HG02973 (cell line): ENCODE measurements at regions not wholly inside any gene's neighbourhood (a gene's known extent, or its start where the extent isn't known, plus 50 kb on each side); places are given as distances from the start of the nearest gene placed in this dataset.

Experiments
- ATAC-seq: cut with Tn5 transposase; IDR thresholded peaks from one replicate; pipeline ENCODE4 v1.9.1; 2021; ENCODE audit warnings: moderate library complexity; ENCODE audit not compliant: unreplicated experiment

DNA sequence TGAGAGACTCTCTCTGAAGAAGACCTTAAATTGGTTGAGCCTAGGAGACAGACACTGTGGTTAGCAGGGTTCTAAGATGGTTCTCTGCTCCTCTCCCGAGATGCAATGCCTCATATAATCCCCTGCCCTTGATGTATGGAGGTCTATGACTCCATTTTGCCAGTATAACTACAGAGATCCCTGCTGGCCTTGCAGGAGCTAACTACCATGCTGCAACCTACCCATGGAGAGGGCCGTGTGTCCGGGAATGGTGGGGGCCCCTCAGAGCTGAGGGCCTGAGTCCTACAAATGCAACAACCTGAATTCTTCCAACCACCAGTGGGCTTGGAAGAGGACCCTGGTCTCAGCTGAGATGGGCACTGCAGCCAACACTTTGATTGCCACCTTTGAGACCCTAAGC, 388.0 kb downstream of the SETD4 start:
- ATAC-seq, result no peak

DNA sequence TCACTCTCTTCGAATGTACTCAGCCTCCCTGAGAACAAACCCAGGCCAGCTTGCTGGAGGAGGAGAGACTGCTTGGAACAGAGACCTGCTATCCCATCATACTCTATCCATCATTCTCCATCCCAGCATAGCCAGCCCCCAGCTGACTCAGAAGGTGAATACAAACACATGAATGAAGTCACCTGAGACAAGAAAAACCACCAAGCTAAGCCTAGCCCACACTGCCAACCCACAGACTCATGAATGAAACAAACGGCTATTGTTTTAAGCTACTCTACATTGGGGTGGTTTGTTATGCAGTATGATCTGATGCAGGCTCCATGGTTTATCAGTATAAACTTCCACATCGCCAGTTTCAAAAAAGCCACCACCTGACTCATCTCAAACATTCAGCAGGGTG, 395.6 kb downstream of the SETD4 start:
- no peak for ATAC-seq

DNA sequence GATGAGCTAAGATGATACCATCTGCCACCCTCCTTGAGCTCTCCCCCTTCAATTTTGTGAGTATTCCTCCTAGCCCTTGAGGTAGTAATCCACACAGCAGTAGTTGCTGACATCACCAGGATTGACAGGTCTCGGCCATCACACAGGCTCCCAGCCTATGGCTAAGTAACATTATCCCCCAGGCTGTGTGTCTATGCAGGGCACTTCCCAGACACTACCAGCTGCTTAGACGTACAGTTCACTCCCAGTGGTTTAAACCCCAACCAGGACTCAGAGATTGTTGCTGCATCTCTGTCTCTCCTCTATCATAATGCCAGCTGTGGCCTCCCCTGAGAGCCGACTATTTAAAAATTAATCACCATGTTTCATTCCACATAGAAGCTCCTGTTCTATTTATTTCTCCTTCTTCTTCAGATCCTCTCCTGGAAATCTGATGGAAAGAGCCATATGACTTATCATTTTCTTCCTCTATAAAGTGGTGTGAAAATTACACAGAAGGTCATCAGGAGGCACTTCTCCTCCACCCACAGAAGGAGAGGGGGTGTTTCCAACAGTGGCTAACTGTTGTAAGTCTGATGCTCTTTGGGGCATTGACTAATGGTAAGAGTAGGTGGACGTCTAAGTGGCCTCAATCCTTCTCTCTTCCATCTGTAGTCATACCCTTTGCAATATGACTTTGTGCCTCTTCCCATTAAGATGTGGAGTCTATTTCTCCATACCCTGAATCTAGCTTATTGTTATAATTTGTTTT, 396.3 kb downstream of the SETD4 start:
- no peak for ATAC-seq

DNA sequence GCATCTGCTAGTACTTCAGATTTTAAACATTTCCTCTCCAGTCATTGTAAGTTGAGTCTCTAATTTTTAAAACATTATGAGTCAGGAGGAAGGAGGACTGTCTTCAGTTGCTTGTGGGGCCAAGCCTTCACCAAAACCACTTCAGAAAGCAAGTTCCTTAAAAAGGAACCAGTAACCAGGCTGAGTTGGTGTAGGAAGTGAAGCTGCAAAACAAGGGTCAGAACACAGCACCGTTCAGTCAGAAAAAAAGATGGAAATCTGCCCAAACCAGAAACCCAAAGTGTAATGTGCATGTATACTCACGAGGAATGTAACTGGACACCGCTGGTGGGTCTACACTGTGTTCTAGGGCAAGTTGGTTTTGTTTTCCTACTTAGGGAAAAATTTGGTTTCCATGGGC, 402.1 kb downstream of the SETD4 start:
- ATAC-seq, result no peak

DNA sequence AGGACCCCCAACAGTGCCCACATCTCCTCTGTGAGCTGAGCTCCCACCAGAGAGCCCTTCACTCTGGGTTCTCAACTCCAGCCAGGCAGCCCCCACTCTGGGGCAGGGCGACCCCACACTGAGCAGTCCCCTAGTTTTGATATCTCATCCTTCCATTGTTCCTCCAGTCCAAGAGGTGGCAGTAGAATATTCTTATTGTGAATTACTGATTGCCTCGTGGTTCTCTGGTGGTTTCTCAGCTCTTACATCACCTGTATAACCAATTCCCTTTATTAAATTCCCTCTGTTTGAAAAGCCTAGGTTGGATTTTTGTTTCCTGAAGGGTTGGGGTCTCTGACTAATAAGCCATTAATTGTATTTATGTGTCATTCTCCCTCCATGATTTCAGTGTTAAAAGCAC, 407.5 kb downstream of the SETD4 start:
- ATAC-seq, result no peak

DNA sequence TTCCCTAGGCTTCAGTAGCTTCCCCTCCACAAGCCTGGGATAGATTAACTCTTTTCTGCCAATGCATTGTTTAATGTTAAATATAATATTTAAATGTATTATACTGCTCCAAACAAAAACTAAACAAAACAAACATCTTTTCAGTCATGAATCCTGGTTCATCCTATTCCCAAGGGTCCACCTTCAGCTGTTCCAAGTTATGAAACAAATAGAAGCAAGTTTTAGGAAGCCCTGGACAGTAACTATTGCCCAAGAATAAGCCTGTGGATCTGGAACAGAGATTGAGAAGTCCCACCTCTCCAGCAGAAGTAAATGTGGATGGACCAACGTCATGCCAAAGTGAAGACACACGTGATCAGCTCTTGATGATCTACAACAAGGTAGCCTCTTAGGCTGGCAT, 408.1 kb downstream of the SETD4 start:
- no peak for ATAC-seq

DNA sequence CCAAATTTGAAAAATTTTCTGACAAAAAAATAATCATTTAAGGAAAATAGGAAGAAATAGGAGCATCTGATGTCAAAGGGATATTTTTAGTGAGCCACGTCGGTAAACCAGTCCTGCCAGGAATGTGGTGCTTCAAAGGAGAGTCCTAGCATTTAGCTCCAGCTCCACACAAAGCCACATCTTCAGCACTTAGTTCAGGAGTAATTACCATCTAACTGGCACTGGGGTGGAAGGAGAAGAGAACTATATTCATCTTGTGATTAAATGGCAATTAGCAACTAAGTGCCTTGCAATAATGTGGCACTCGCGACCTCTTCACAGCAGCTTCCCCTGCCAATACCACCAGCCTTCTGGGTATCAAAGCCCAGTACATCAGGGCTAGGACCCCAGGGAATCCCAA, 409.1 kb downstream of the SETD4 start:
- no peak for ATAC-seq

DNA sequence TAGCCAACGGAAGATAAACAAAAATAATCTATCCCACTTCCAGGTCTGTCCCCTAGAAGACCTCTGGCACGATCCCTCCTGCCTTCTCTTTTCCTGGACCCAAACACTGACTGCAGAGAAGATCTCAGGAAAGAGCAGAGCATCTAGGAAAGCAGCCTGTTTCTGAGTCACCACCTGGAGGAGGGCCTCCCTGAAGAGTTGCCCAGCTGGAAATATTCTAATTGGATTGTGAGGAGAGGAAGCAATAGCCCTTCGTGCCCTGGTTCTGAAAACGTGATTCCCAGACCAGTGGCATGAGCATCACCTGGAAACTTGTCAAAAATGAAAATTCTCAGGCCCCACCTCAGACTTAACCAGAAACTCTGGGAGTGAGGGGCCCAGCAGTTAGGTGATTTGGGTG, 411.1 kb downstream of the SETD4 start:
- no peak for ATAC-seq

DNA sequence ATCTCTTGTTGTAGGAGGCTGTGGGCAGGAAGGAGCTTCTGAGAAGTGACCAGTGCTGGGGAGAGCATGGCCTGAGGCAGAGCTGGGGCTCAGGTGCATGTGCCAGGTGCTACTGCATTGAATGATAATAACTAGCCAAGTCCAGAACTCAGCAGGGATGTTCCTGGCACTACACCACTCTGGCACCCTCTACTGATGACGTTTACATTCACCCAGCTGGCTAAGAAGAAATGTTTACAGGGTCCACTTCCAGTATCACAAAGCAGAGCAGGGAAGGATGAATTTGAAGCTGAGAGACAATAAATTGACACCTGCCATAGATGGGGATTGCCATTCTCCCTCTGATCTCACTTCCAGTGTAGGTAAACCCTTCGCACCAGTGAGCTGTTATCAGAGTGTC, 411.8 kb downstream of the SETD4 start:
- no peak for ATAC-seq

DNA sequence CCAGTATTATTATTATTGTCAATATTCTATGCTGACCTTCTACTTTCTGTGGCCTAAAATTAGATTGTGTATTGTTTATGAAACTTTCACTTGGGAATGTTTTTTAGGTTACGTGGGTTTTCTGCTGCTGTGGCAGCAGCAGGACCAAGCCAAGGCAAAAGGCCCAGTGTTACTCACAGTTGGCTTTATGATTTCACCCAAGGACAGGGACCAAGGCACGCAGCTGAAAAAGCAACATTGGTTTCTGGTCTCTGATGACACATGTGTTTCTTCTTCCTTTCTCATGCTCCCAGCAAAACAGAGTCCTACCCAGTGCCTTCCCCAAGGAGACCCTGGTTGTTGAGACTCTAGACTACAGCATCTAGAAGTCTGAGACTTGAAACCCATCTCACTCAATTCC, 413.7 kb downstream of the SETD4 start:
- no peak for ATAC-seq

DNA sequence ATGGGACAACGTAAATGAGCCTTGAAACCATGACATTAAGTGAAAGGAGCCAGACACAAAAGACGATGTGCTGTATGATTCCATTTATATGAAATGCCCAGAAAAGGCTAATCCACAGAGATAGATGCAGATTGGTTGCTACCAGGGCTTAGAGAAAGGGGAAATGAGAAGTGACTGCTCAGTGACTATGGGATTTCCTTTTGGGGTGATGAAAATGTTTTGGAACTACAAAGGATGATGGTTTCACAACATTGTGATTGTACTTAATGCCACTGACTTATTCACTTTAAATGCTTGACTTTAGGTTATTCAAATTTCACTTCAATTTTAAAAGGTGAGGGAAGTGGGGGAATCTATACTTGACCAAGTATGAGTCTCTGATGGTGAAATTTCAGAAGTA, 414.3 kb downstream of the SETD4 start:
- no peak for ATAC-seq

DNA sequence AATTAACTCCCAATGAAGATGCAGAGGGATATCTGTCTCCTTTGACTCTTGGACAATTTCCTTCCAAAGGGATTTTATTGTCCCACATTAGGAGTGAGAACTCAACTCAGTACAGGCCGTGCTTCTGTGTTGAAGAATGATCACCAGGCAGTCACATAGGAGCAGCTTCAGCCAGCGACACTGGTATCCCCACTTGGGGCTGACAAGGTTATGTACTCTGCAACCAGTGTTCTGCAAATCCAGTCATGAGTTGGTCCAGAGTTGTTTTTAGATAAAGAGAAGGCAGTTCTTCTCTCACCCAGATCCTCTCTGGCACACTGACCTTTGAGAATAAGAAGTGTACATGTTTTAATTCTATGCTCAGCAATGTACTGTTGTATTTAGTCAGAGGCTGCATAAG, 415.8 kb downstream of the SETD4 start:
- ATAC-seq, result no peak

DNA sequence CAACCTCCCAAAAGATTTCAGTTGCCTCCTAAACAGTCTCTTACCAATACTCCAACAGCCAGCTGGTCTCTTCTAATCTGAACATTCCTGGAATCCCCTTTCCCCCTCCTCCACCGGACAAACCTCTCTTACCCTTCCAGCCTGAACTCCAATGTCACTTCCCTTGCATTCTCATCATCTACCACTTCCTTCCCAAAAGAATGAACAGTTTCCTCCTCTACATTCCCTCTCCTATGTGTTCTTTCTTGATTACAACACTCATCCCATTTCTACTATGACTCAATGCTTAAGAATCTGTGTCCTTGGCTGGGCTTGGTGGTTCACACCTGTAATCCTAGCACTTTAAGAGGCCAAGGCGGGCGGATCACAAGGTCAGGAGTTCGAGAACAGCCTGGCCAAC, 417.1 kb downstream of the SETD4 start:
- no peak for ATAC-seq

DNA sequence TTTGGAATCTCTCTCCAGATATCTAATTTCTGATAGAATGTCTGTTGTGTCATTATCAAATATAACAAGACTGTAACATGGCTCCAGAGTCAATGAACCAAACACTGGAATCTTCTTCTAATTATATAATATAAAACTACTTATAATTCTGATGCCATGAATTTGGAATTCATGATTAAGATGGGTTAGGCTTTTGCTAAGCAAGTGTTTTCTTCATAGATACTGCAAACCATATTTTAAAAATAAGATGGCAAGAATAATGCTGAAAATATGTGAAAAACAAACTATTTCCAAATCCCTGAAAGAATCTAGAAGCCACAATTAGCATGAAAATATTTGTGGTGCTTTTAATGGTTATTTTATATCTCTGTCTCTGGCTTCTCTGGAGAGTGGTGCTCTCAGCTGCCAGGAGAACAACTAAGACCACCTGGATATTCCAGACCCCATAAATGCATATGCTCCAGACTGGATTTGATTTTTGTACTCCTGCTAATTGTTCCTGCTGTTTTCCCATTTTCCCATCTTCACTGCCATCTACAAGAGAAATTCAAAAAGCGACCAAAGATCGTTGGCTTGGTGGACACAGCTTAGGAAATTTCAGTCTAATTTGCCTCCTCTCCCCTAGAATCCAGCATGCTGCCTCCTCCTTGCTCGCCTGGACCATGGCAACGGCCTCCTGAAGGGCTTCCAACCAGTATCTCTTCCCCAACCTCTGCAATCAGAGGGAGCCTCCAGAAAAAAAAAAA, 418.9 kb downstream of the SETD4 start:
- no peak for ATAC-seq

DNA sequence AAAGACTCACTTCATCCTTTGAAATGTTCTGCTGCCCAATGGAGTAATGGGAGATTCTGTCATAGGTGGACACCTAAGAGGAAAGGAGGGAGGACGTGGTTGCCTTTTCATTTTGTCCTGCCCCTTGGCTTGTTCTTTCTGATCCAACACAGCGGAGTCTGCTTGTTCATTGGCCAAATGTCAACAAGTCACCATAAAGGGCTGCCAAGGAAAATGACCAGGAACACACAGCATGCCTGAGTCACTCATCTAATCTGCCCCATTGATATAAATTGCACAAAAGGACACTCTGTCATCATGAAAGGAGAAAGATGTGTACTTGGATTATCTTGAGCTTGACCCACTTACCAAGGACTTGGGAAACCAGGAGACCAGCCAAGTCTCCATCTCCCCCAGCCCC, 422.9 kb downstream of the SETD4 start:
- ATAC-seq, result no peak

DNA sequence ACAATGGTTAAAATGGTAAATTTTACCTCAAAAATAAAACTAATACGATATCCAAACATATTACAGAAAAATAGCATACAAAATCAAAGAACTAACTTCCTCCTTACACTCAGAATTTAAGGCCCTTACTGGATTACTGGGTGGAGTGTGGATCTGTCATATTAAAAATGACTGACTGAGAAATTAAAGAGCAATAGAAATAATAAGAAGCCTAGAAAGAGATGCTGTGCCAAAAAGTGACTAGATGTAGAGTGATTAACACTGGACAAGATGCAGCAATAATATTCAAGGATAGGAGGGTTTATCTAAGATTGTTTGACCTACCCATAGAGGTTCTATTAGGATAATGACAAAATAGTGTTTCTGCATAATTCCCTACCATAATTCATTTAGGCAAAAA, 424.3 kb downstream of the SETD4 start:
- ATAC-seq, result no peak

DNA sequence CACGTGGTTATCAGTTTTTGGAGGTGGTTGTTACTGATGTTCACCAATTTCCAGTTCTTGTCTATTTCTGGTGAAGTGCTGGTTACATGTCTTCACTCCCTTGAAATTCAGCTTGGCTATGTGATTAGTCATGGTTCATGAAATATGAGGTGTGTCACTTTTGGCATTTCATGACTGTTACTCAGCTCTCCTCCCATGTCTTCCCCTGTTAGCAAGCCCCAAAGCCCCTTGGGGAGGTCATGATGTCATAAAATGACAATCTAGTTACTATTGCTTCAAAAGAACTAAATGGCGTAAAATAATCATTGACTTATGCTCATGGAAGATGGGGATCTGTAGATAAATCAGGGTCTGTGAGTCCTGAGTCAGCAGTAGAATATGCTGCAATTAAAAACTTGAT, 425.1 kb downstream of the SETD4 start:
- ATAC-seq, result no peak

DNA sequence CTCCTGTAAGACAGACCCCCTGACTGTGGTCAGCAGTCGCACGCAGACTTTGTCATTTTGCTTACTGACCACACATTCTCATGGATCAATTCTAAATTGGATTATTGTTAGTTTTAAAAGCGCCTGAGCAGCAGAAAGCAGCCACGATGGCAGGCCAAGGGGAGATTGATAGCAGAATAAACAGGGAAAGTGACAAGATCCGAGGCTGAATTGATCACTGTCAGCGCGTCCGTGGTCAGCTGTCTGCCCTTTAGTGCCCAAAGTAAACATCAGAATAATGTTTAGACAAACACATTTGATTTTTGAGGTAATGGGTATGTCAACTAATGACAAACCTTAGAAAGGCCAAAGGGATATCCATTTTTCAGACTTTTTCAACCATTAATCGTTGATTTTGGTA, 426.8 kb downstream of the SETD4 start:
- ATAC-seq, result no peak

DNA sequence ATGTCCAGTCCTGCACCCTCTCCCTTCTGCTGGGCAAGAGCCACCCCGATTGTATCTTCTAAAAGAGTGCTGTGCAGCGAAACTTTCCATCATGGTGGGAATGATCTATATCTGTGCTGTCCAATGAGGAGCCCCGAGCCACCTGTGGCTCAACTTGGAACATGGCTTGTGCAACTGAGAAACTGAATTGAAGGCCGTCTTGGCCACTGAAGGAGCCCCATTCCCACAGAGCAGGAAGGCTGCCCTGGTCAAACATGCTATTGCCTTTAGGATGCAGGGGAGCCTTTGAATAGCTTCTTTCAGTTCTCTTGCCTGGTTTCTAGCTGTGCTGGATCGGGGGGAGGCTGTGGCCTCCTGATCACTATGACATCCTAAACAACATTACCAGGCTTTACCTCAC, 427.6 kb downstream of the SETD4 start:
- ATAC-seq, result no peak

DNA sequence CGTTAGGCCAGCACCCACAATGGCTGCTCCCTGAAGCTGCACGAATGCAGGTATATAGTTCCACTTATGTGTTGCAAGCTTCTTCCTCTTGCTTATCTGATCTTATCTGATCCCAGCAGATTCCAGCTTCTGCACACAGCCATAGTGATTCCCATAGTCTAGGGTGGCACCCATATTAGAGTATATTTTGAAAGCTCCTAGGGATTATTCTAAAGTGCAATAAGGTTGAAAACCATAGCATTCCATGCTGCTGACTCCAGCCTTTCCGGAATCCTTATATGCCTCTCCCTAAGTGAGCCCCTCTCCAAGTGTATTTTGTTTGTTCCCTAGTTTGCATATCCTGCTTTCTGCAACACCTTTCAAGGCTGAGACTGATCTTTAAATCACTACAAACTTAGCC, 432.0 kb downstream of the SETD4 start:
- no peak for ATAC-seq

DNA sequence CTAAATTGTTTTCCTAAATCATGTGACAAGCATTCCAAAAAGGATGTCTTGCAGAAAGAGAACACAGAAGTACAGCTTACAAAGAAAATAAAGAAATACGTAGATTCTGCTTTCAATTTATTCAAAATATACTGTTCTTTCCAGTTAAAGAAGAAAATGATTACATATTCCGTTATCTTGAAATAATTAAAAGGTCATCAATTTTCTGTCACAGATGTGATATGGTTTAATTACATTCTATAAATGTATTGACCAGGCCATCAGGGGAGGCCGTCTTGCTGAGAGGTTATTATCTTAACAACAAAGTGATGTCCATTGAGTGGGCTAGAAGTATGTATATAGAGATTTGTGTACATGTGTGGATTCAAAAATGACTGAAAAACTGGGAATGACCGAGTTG, 432.9 kb downstream of the SETD4 start:
- no peak for ATAC-seq

DNA sequence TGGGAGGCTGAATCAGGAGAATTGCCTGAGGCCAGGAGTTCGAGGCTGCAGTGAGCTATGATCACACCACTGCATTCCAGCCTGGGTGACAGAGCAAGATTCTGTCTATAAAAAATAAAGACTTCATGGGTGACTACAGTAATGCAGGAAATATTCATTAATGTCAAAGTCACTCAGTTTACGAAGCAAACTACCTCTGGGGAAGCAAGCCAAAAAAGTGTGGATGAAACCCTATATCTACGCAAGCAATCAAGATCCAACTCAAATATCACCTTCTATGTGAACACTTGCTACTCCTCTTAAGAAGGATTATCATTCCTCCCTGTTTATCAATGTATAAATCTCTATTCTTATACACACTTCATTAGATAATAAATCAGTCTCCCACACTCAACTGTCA, 434.8 kb downstream of the SETD4 start:
- no peak for ATAC-seq

DNA sequence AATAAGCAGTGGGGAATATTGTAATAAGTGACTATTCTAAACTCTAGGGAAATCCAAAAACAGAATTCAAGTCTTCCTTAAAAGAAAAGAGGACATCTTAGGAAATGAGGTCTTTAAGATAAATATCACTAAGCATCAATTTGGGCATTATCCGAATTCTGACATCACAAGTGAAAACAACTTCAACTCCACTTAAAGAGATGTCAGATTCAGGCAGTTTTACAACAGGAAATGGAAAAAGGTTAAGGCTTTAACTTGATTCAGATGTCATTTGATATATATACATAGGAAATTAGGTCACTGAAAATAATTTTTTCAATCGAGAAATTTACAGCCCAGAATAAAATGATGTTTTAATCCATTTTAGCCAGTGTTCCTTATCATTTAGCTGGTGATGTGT, 435.4 kb downstream of the SETD4 start:
- ATAC-seq, result no peak
